Stimulated activated effector memory CD8-positive, alpha-beta T cell treated with anti-CD3 and anti-CD28 coated beads, Interleukin-12 subunit alpha, Interleukin-12 subunit beta, amount 100 ng/mL, for 72 hours (primary cell): ENCODE measurements at regions not wholly inside any gene's neighbourhood (a gene's known extent, or its start where the extent isn't known, plus 50 kb on each side); places are given as distances from the start of the nearest gene placed in this dataset.

Experiments
- ATAC-seq: fragments of 150-1000 bp; cut with Tn5 transposase; 2 replicates; pipeline ENCODE4 v1.10.0; 2021
- DNase-seq, 2 donors: peaks; one replicate each; pipeline ENCODE4 v3.0.0; 2021 to 2022; ENCODE audit warnings: low spot score in 2 of 2
- H3K27ac Mint-ChIP-seq: one replicate; pipeline ENCODE4 v1.8.0; 2022; ENCODE audit warnings: mild to moderate bottlenecking, mixed read lengths
- H3K36me3 Mint-ChIP-seq: one replicate; pipeline ENCODE4 v1.8.0; 2022; ENCODE audit warnings: mild to moderate bottlenecking, mixed read lengths
- H3K4me1 Mint-ChIP-seq: one replicate; pipeline ENCODE4 v1.8.0; 2022; ENCODE audit warnings: mixed read lengths
- H3K4me3 Mint-ChIP-seq: one replicate; pipeline ENCODE4 v1.8.0; 2022; ENCODE audit warnings: mild to moderate bottlenecking, mixed read lengths
- H3K9me3 Mint-ChIP-seq: one replicate; pipeline ENCODE4 v1.8.0; 2022; ENCODE audit warnings: mixed read lengths

GRCh38 chr10:31179091-31179680, 139.8 kb upstream of the ZEB1 start:
- Mint-ChIP-seq H3K9me3 (peaks cover 6% of the 10 kb centered on the region), H3K27ac (no peak overlapping the region), H3K36me3 (no peaks in the 10 kb centered on the region), H3K4me3 (no peak overlapping the region), H3K4me1 (no peaks in the 10 kb centered on the region)
- DNase-seq, result no peak
- ATAC-seq, result no peak

- H3K27ac Mint-ChIP-seq, result no peak overlapping the region
- DNase-seq (no peak), ATAC-seq (no peak)
- H3K4me3 Mint-ChIP-seq, result no peak overlapping the region
- H3K36me3 Mint-ChIP-seq, result no peaks in the 10 kb centered on the region
- no peaks in the 10 kb centered on the region for H3K4me1 Mint-ChIP-seq
- no peaks in the 10 kb centered on the region for H3K9me3 Mint-ChIP-seq
Measured at GRCh38 chr10:31186225-31187000, 132.6 kb upstream of the ZEB1 start.

- no peak overlapping the region for H3K4me3 Mint-ChIP-seq
- H3K9me3 Mint-ChIP-seq, result no peaks in the 10 kb centered on the region
- no peaks in the 10 kb centered on the region for H3K4me1 Mint-ChIP-seq
- DNase-seq (no peak), ATAC-seq (no peak)
- H3K36me3 Mint-ChIP-seq, result no peaks in the 10 kb centered on the region
- no peak overlapping the region for H3K27ac Mint-ChIP-seq
Measured at GRCh38 chr10:31187182-31187581, 131.8 kb upstream of the ZEB1 start.

- Mint-ChIP-seq H3K4me3 (no peak overlapping the region), H3K9me3 (no peaks in the 10 kb centered on the region), H3K36me3 (no peaks in the 10 kb centered on the region), H3K27ac (no peak overlapping the region), H3K4me1 (no peaks in the 10 kb centered on the region)
- no peak for ATAC-seq
- DNase-seq, result no peak
Measured at GRCh38 chr10:31187607-31188210, 131.3 kb upstream of the ZEB1 start.

GRCh38 chr10:31188792-31189406, 130.1 kb upstream of the ZEB1 start:
- no peak overlapping the region for H3K27ac Mint-ChIP-seq
- ATAC-seq (no peak), DNase-seq (no peak)
- H3K4me1 Mint-ChIP-seq, result no peaks in the 10 kb centered on the region
- no peaks in the 10 kb centered on the region for H3K9me3 Mint-ChIP-seq
- H3K36me3 Mint-ChIP-seq, result no peaks in the 10 kb centered on the region
- no peak overlapping the region for H3K4me3 Mint-ChIP-seq

- DNase-seq, result no peak
- no peaks in the 10 kb centered on the region for H3K4me1 Mint-ChIP-seq
- H3K9me3 Mint-ChIP-seq, result no peaks in the 10 kb centered on the region
Measured at GRCh38 chr10:31190488-31190887, 128.5 kb upstream of the ZEB1 start.

GRCh38 chr10:31192475-31192874, 126.5 kb upstream of the ZEB1 start:
- no peak overlapping the region for H3K4me3 Mint-ChIP-seq
- DNase-seq, result no peak
- H3K36me3 Mint-ChIP-seq, result no peaks in the 10 kb centered on the region
- no peak overlapping the region for H3K27ac Mint-ChIP-seq
- H3K9me3 Mint-ChIP-seq, result no peaks in the 10 kb centered on the region
- no peak for ATAC-seq
- no peaks in the 10 kb centered on the region for H3K4me1 Mint-ChIP-seq

More at GRCh38 chr10:31190488-31190887, 128.5 kb upstream of the ZEB1 start:
- no peak for ATAC-seq
- Mint-ChIP-seq H3K4me3 (no peak overlapping the region), H3K27ac (no peak overlapping the region), H3K36me3 (no peaks in the 10 kb centered on the region)

GRCh38 chr10:31194986-31195385, 124.0 kb upstream of the ZEB1 start:
- ATAC-seq (no peak), DNase-seq (no peak)
- no peaks in the 10 kb centered on the region for H3K9me3 Mint-ChIP-seq
- H3K27ac Mint-ChIP-seq, result no peak overlapping the region
- H3K36me3 Mint-ChIP-seq, result no peaks in the 10 kb centered on the region
- no peak overlapping the region for H3K4me3 Mint-ChIP-seq
- no peaks in the 10 kb centered on the region for H3K4me1 Mint-ChIP-seq

GRCh38 chr10:31197886-31198285, 121.1 kb upstream of the ZEB1 start:
- Mint-ChIP-seq H3K27ac (no peak overlapping the region), H3K4me3 (no peak overlapping the region), H3K4me1 (no peaks in the 10 kb centered on the region), H3K36me3 (no peaks in the 10 kb centered on the region), H3K9me3 (no peaks in the 10 kb centered on the region)
- no peak for ATAC-seq
- DNase-seq, result no peak

- no peak for ATAC-seq
- no peaks in the 10 kb centered on the region for H3K4me1 Mint-ChIP-seq
- no peak overlapping the region for H3K27ac Mint-ChIP-seq
- H3K36me3 Mint-ChIP-seq, result no peaks in the 10 kb centered on the region
- peaks cover 3% of the 10 kb centered on the region for H3K9me3 Mint-ChIP-seq
- no peak for DNase-seq
- no peak overlapping the region for H3K4me3 Mint-ChIP-seq
Measured at GRCh38 chr10:31204090-31204489, 114.9 kb upstream of the ZEB1 start.

- DNase-seq, result no peak
- Mint-ChIP-seq H3K4me3 (no peak overlapping the region), H3K27ac (no peak overlapping the region), H3K4me1 (no peaks in the 10 kb centered on the region), H3K36me3 (no peaks in the 10 kb centered on the region), H3K9me3 (peaks cover 3% of the 10 kb centered on the region)
- no peak for ATAC-seq
Measured at GRCh38 chr10:31207636-31208035, 111.4 kb upstream of the ZEB1 start.

- Mint-ChIP-seq H3K36me3 (no peaks in the 10 kb centered on the region), H3K4me3 (no peak overlapping the region), H3K27ac (no peak overlapping the region), H3K9me3 (peaks cover 3% of the 10 kb centered on the region), H3K4me1 (no peaks in the 10 kb centered on the region)
- ATAC-seq, result no peak
- DNase-seq, result no peak
Measured at GRCh38 chr10:31209478-31209877, 109.5 kb upstream of the ZEB1 start.

GRCh38 chr10:31210190-31210589, 108.8 kb upstream of the ZEB1 start:
- no peaks in the 10 kb centered on the region for H3K4me1 Mint-ChIP-seq
- no peak for ATAC-seq
- H3K4me3 Mint-ChIP-seq, result no peak overlapping the region
- H3K36me3 Mint-ChIP-seq, result no peaks in the 10 kb centered on the region
- no peak for DNase-seq
- H3K27ac Mint-ChIP-seq, result no peak overlapping the region
- no peaks in the 10 kb centered on the region for H3K9me3 Mint-ChIP-seq

GRCh38 chr10:31213959-31214358, 105.1 kb upstream of the ZEB1 start:
- no peak for ATAC-seq
- Mint-ChIP-seq H3K4me3 (no peak overlapping the region), H3K36me3 (no peaks in the 10 kb centered on the region), H3K4me1 (no peaks in the 10 kb centered on the region), H3K9me3 (no peaks in the 10 kb centered on the region), H3K27ac (no peak overlapping the region)
- no peak for DNase-seq

GRCh38 chr10:31215052-31215451, 104.0 kb upstream of the ZEB1 start:
- ATAC-seq (no peak), DNase-seq (no peak)
- H3K27ac Mint-ChIP-seq, result no peak overlapping the region
- H3K36me3 Mint-ChIP-seq, result no peaks in the 10 kb centered on the region
- H3K4me3 Mint-ChIP-seq, result no peak overlapping the region
- no peaks in the 10 kb centered on the region for H3K4me1 Mint-ChIP-seq
- no peaks in the 10 kb centered on the region for H3K9me3 Mint-ChIP-seq

- H3K4me1 Mint-ChIP-seq, result no peaks in the 10 kb centered on the region
- no peaks in the 10 kb centered on the region for H3K36me3 Mint-ChIP-seq
- ATAC-seq (no peak), DNase-seq (no peak)
- no peak overlapping the region for H3K27ac Mint-ChIP-seq
- no peaks in the 10 kb centered on the region for H3K9me3 Mint-ChIP-seq
- H3K4me3 Mint-ChIP-seq, result no peak overlapping the region
Measured at GRCh38 chr10:31219306-31219705, 99.7 kb upstream of the ZEB1 start.
